ENCODE measurements at regions not wholly inside any gene's neighbourhood (a gene's known extent, or its start where the extent isn't known, plus 50 kb on each side); places are given as distances from the start of the nearest gene placed in this dataset.
"Not testable (repeated sequence)": the region's sequence is repeated elsewhere in the genome, so short reads cannot be mapped to it uniquely, and the experiment has no call there.

DNA sequence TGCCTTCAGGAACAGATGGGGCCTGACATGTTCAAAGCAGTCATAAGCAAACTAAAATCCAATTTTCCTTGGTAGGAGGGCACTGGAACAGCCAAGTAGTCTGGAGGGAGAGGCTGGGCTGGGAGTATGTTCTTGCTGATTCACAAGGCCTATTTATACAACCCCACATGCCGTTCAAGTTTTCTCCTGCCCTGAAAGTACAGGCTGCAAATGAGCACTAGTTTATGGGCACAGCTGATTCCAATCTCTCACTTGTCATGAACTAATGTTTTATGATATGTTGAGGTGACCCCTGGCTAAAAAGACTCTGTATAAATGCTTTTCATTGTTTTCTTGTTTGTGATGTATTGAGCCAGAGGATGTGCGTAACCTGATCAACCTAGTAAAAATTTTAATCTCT, 183.4 kb upstream of the SRD5A2 start:
- DNase-seq (ENCODE audit: extremely low read depth, low read depth) = no peak
- TF ChIP-seq CTCF (IDR thresholded peaks at IDR 0.05; ENCODE audit: low read depth, low read length) = no peak

DNA sequence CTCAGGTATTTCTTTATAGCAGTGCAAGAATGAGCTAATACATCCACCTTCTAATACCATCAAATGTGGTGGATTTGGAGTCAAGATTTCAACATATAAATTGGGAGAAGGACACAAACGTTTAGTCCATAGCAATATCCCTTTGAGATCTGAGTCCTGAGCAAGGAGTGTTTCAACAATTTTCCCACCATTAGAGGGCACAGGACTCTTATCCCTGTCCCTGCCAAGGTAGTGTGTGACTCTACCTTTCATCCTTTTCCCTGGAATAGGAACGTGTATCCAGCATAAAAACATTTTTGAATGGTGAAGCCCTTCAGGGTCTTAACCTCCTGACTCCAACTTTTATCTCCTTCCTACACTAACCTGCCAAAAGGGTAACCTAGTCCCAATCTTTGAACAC, 181.3 kb upstream of the SRD5A2 start:
- TF ChIP-seq CTCF (IDR thresholded peaks at IDR 0.05; ENCODE audit: low read depth, low read length) = no peak

DNA sequence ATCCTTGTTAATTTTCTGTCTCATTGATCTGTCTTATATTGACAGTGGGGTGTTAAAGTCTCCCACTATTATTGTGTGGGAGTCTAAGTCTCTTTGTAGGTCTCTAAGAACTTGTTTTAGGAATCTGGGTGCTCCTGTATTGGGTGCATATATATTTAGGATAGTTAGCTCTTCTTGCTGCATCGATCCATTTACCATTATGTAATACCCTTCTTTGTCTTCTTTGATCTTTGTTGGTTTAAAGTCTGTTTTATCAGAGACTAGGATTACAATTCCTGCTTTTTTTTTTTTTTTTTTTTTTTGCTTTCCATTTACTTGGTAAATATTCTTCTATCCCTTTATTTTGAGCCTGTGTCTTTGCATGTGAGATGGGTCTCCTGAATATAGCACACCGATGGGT, 176.6 kb upstream of the SRD5A2 start:
- not testable (repeated sequence) for DNase-seq (ENCODE audit: extremely low read depth, low read depth)

More for the DNA sequence above, 181.3 kb upstream of the SRD5A2 start:
- DNase-seq (ENCODE audit: extremely low read depth, low read depth) = no peak

GRCh38 chr2:31748746-31749145, 168.0 kb upstream of the SRD5A2 start:
- DNase-seq (ENCODE audit: extremely low read depth, low read depth) = not testable (repeated sequence)

DNA sequence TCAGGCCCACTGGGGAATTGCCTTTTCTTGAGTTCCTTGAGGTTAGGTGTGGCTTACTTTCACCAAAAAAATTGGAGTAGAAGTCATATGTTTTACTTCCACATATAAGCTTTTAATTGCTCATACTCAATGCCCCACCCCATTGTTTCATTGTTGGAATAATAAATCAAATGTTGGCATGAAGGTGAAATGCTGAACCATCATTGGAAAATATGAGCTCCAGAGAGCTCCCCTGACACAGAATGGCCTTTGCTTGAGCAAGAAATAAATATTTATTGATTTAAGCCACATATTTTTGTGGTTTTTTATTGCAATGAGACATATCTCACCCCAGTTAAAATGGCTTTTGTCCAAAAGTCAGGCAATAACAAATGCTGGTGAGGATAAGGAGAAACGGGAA, 167.3 kb upstream of the SRD5A2 start:
- no peak for DNase-seq (ENCODE audit: extremely low read depth, low read depth)
- TF ChIP-seq CTCF (IDR thresholded peaks at IDR 0.05; ENCODE audit: low read depth, low read length) = no peak

GRCh38 chr2:31739161-31739560, 158.4 kb upstream of the SRD5A2 start:
- no peak for TF ChIP-seq CTCF (IDR thresholded peaks at IDR 0.05; ENCODE audit: low read depth, low read length)
- no peak for DNase-seq (ENCODE audit: extremely low read depth, low read depth)

GRCh38 chr2:31736695-31737454, 156.1 kb upstream of the SRD5A2 start:
- DNase-seq (ENCODE audit: extremely low read depth, low read depth) = no peak
- no peak for TF ChIP-seq CTCF (IDR thresholded peaks at IDR 0.05; ENCODE audit: low read depth, low read length)

DNA sequence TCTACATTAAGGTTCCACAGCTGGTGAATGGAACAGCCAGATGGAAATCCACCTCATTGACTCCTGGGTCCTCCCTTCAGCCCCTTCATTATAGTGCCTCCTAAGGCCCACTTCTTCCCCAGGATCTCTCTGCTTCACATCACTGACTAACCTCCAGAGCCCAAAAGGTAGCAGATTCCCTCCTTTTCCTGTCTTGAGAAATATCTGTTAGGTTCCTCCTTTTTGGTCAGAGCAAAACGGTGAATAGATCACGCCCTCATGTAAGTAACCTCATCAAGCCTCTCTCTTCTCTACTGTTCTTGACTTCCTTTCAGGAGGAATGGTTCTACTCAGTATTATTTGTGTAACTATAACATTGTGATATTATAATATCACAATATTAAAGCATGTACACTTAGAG, 155.0 kb upstream of the SRD5A2 start:
- no peak for TF ChIP-seq CTCF (IDR thresholded peaks at IDR 0.05; ENCODE audit: low read depth, low read length)
- DNase-seq (ENCODE audit: extremely low read depth, low read depth) = no peak

Data from AG09319 (cell line).